ENCODE measurements at regions not wholly inside any gene's neighbourhood (a gene's known extent, or its start where the extent isn't known, plus 50 kb on each side); places are given as distances from the start of the nearest gene placed in this dataset.

- no peak for TF ChIP-seq CTCF (IDR thresholded peaks at IDR 0.05; ENCODE audit: extremely low read depth in 1 of 2, insufficient read depth in 1 of 2, low read depth in 1 of 2, low read length in 2 of 2)
- TF ChIP-seq POLR2A (IDR thresholded peaks at IDR 0.05; ENCODE audit: low read depth, low read length): no peak
- TF ChIP-seq EZH2 (IDR thresholded peaks at IDR 0.05; ENCODE audit: borderline replicate concordance, low read depth, low read length, severe bottlenecking): no peak
Observed at GRCh38 chr2:103103678-103104077, 341.8 kb downstream of the TMEM182 start.

Data from endothelial cell of umbilical vein (primary cell).